ENCODE measurements at regions not wholly inside any gene's neighbourhood (a gene's known extent, or its start where the extent isn't known, plus 50 kb on each side); places are given as distances from the start of the nearest gene placed in this dataset.
"Not testable (repeated sequence)": the region's sequence is repeated elsewhere in the genome, so short reads cannot be mapped to it uniquely, and the experiment has no call there.

DNA sequence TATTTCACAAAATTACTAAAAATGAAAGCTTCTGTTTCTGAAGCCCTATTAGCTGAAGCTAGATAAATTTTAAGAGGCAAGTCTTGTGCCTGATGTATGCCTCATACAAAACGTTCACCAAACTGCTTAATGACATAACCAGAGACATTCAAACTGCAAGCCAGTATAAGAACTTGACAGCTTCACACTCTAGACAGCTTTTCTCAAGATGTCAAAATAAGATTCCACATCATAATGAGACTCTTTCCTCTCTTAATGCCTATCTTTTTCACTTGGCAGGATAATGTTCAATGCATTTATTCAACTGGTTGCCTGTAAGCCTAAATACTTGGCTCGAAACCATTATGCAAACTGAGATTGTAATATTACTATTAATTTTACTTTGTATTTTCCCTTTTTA lies 424.0 kb downstream of the LTN1 start:
- DNase-seq = no peak
- Histone ChIP-seq H3K27me3 (ENCODE audit: control insufficient read depth in 1 of 2, insufficient read depth in 1 of 2, low read length in 2 of 2) (no peaks in the 10 kb centered on the region), H2AK5ac (ENCODE audit: low read length, severe bottlenecking) (no peak overlapping the region), H2BK15ac (ENCODE audit: low read depth, poor library complexity, severe bottlenecking) (no peak overlapping the region), H3K27ac (ENCODE audit: low read length, poor library complexity, severe bottlenecking) (no peak overlapping the region), H2BK120ac (ENCODE audit: low read depth, low read length) (no peak overlapping the region), H3K4ac (ENCODE audit: low read depth in 1 of 2, low read length in 2 of 2) (no peak overlapping the region), H3K9ac (ENCODE audit: low read length) (no peak overlapping the region), H2AFZ (ENCODE audit: low read depth, low read length) (no peak overlapping the region), H3K4me1 (ENCODE audit: control insufficient read depth, insufficient read depth, low read depth, low read length) (no peaks in the 10 kb centered on the region), H3K4me2 (ENCODE audit: low read length, poor library complexity, severe bottlenecking) (no peak overlapping the region), H3K4me3 (ENCODE audit: insufficient read depth in 1 of 2, low read depth in 1 of 2, low read length in 2 of 2) (no peak overlapping the region), H3K23ac (ENCODE audit: low read length in 2 of 2) (no peak overlapping the region), H3K79me1 (replicated peaks; ENCODE audit: low read length, poor library complexity, severe bottlenecking) (no peaks in the 10 kb centered on the region), H2BK12ac (ENCODE audit: low read length in 2 of 2) (no peak overlapping the region), H3K18ac (ENCODE audit: low read depth in 1 of 2, low read length in 2 of 2) (no peak overlapping the region), H4K91ac (ENCODE audit: low read length) (no peak overlapping the region), H3K9me3 (ENCODE audit: control insufficient read depth, low read length) (peaks cover 7% of the 10 kb centered on the region), H4K8ac (ENCODE audit: low read length) (no peak overlapping the region), H3K14ac (ENCODE audit: low read length in 2 of 2) (no peak overlapping the region), H2BK5ac (ENCODE audit: low read depth, low read length, poor library complexity, severe bottlenecking) (no peak overlapping the region), H3K36me3 (ENCODE audit: control insufficient read depth in 1 of 2, insufficient read depth in 2 of 2, low read depth in 1 of 2, low read length in 2 of 2) (no peaks in the 10 kb centered on the region)
- WGBS = 69% methylated on average over 1 of the region's 2 CpGs

GRCh38 chr21:28563933-28564332 lies 428.7 kb downstream of the LTN1 start:
- H3K4me3 ChIP-seq (ENCODE audit: insufficient read depth in 1 of 2, low read depth in 1 of 2, low read length in 2 of 2); H2BK5ac ChIP-seq (ENCODE audit: low read depth, low read length, poor library complexity, severe bottlenecking); H2BK120ac ChIP-seq (ENCODE audit: low read depth, low read length); H4K8ac ChIP-seq (ENCODE audit: low read length); H3K27me3 ChIP-seq (ENCODE audit: control insufficient read depth in 1 of 2, insufficient read depth in 1 of 2, low read length in 2 of 2); H3K4me2 ChIP-seq (ENCODE audit: low read length, poor library complexity, severe bottlenecking); H3K18ac ChIP-seq (ENCODE audit: low read depth in 1 of 2, low read length in 2 of 2); H2BK15ac ChIP-seq (ENCODE audit: low read depth, poor library complexity, severe bottlenecking); H3K79me1 ChIP-seq (replicated peaks; ENCODE audit: low read length, poor library complexity, severe bottlenecking); H2BK12ac ChIP-seq (ENCODE audit: low read length in 2 of 2); H4K91ac ChIP-seq (ENCODE audit: low read length); H3K23ac ChIP-seq (ENCODE audit: low read length in 2 of 2); H3K27ac ChIP-seq (ENCODE audit: low read length, poor library complexity, severe bottlenecking); DNase-seq; H2AK5ac ChIP-seq (ENCODE audit: low read length, severe bottlenecking); H3K4ac ChIP-seq (ENCODE audit: low read depth in 1 of 2, low read length in 2 of 2); H2AFZ ChIP-seq (ENCODE audit: low read depth, low read length); H3K4me1 ChIP-seq (ENCODE audit: control insufficient read depth, insufficient read depth, low read depth, low read length); H3K14ac ChIP-seq (ENCODE audit: low read length in 2 of 2); H3K36me3 ChIP-seq (ENCODE audit: control insufficient read depth in 1 of 2, insufficient read depth in 2 of 2, low read depth in 1 of 2, low read length in 2 of 2); H3K9ac ChIP-seq (ENCODE audit: low read length): not testable (repeated sequence)
- H3K9me3 ChIP-seq (ENCODE audit: control insufficient read depth, low read length) = peaks cover 15% of the 10 kb centered on the region
- WGBS = 100% methylated on average over 4 of the region's 18 CpGs

- Histone ChIP-seq H2AK5ac (ENCODE audit: low read length, severe bottlenecking) (no peak overlapping the region), H3K27ac (ENCODE audit: low read length, poor library complexity, severe bottlenecking) (no peak overlapping the region)
- DNase-seq = no peak
These were observed 430.9 kb downstream of the LTN1 start for GRCh38 chr21:28561772-28562171.

DNA sequence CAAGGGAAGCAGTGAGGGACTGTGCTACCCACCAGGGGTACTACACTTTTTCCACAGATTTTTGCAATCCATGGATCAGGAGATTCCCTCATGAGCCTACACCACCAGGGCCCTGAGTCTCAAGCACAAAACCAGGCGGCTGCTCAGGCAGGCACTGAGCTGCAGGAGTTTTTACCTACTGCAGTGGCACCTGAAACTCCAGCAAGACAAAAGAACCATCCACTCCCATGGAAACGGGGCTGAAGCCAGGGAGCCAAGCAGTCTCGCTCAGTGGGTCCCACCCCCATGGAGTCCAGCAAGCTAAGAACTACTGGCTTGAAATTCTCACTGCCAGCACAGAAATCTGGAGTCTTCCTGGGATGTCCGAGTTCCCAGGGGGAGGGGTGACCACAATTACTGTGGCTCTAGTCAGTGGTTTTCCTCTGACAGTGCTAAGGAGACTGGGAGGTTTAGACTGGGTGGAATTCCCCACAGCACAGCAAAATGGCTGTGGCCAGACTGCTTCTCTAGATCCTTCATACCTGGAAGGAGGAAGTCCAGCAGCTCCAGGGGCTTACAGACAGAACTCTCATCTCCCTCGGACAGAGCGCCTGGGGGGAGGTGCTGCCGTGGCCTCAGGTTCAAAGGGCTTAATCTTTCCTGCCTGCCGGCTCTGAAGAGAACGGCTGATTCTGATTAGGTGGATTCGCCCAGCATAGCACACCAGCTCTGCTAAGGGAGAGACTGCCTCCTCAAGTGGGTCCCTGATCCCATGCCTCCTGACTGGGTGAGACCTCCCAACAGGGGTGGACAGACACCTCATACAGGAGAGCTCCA lies 437.8 kb downstream of the LTN1 start:
- Histone ChIP-seq H3K27ac (ENCODE audit: low read length, poor library complexity, severe bottlenecking) (no peak overlapping the region), H2BK15ac (ENCODE audit: low read depth, poor library complexity, severe bottlenecking) (no peak overlapping the region), H3K27me3 (ENCODE audit: control insufficient read depth in 1 of 2, insufficient read depth in 1 of 2, low read length in 2 of 2) (no peaks in the 10 kb centered on the region), H3K4me2 (ENCODE audit: low read length, poor library complexity, severe bottlenecking) (no peak overlapping the region), H4K8ac (ENCODE audit: low read length) (no peak overlapping the region), H2AFZ (ENCODE audit: low read depth, low read length) (no peak overlapping the region), H3K4me1 (ENCODE audit: control insufficient read depth, insufficient read depth, low read depth, low read length) (peaks cover 8% of the 10 kb centered on the region), H3K9me3 (ENCODE audit: control insufficient read depth, low read length) (peaks cover 7% of the 10 kb centered on the region), H2BK5ac (ENCODE audit: low read depth, low read length, poor library complexity, severe bottlenecking) (no peak overlapping the region), H2BK12ac (ENCODE audit: low read length in 2 of 2) (no peak overlapping the region), H4K91ac (ENCODE audit: low read length) (peak overlapping the region; percentile 34), H3K4me3 (ENCODE audit: insufficient read depth in 1 of 2, low read depth in 1 of 2, low read length in 2 of 2) (no peak overlapping the region), H3K14ac (ENCODE audit: low read length in 2 of 2) (no peak overlapping the region), H3K23ac (ENCODE audit: low read length in 2 of 2) (no peak overlapping the region), H3K36me3 (ENCODE audit: control insufficient read depth in 1 of 2, insufficient read depth in 2 of 2, low read depth in 1 of 2, low read length in 2 of 2) (no peaks in the 10 kb centered on the region), H3K18ac (ENCODE audit: low read depth in 1 of 2, low read length in 2 of 2) (no peak overlapping the region), H3K9ac (ENCODE audit: low read length) (no peak overlapping the region), H3K4ac (ENCODE audit: low read depth in 1 of 2, low read length in 2 of 2) (no peak overlapping the region), H3K79me1 (replicated peaks; ENCODE audit: low read length, poor library complexity, severe bottlenecking) (no peaks in the 10 kb centered on the region), H2BK120ac (ENCODE audit: low read depth, low read length) (no peak overlapping the region), H2AK5ac (ENCODE audit: low read length, severe bottlenecking) (no peak overlapping the region)
- DNase-seq = peak; percentile 70
- WGBS = 61% methylated on average over 10 of the region's 10 CpGs

More at GRCh38 chr21:28561772-28562171, 430.9 kb downstream of the LTN1 start:
- Histone ChIP-seq H3K4me1 (ENCODE audit: control insufficient read depth, insufficient read depth, low read depth, low read length) (no peaks in the 10 kb centered on the region), H3K9me3 (ENCODE audit: control insufficient read depth, low read length) (peaks cover 15% of the 10 kb centered on the region), H3K4ac (ENCODE audit: low read depth in 1 of 2, low read length in 2 of 2) (no peak overlapping the region), H3K23ac (ENCODE audit: low read length in 2 of 2) (no peak overlapping the region), H3K4me2 (ENCODE audit: low read length, poor library complexity, severe bottlenecking) (no peak overlapping the region), H2BK120ac (ENCODE audit: low read depth, low read length) (no peak overlapping the region), H2BK12ac (ENCODE audit: low read length in 2 of 2) (no peak overlapping the region), H3K9ac (ENCODE audit: low read length) (no peak overlapping the region), H2AFZ (ENCODE audit: low read depth, low read length) (no peak overlapping the region), H3K4me3 (ENCODE audit: insufficient read depth in 1 of 2, low read depth in 1 of 2, low read length in 2 of 2) (no peak overlapping the region), H3K79me1 (replicated peaks; ENCODE audit: low read length, poor library complexity, severe bottlenecking) (no peaks in the 10 kb centered on the region), H3K27me3 (ENCODE audit: control insufficient read depth in 1 of 2, insufficient read depth in 1 of 2, low read length in 2 of 2) (no peaks in the 10 kb centered on the region), H3K18ac (ENCODE audit: low read depth in 1 of 2, low read length in 2 of 2) (no peak overlapping the region), H4K8ac (ENCODE audit: low read length) (no peak overlapping the region), H3K36me3 (ENCODE audit: control insufficient read depth in 1 of 2, insufficient read depth in 2 of 2, low read depth in 1 of 2, low read length in 2 of 2) (no peaks in the 10 kb centered on the region), H3K14ac (ENCODE audit: low read length in 2 of 2) (no peak overlapping the region), H2BK5ac (ENCODE audit: low read depth, low read length, poor library complexity, severe bottlenecking) (no peak overlapping the region), H2BK15ac (ENCODE audit: low read depth, poor library complexity, severe bottlenecking) (no peak overlapping the region), H4K91ac (ENCODE audit: low read length) (no peak overlapping the region)
